Fibroblast of the aortic adventitia (primary cell): ENCODE measurements at regions not wholly inside any gene's neighbourhood (a gene's known extent, or its start where the extent isn't known, plus 50 kb on each side); places are given as distances from the start of the nearest gene placed in this dataset. TPM values are rescaled to one million over a fixed set of nuclear protein-coding genes. Genes with fewer than 3 reads are reported as not detected.

Experiments used
- DNase-seq: peaks from one replicate; pipeline ENCODE4 v3.0.0-alpha.2; 2010; ENCODE audit warnings: low read depth
- H3K4me3 ChIP-seq: 2 replicates; pipeline ENCODE4 v1.5.1; 2011; ENCODE audit warnings: low read depth, mild to moderate bottlenecking, control low read depth, low read length, moderate library complexity
- CTCF ChIP-seq: IDR thresholded peaks from 2 replicates; pipeline ENCODE4 v1.5.1; 2011; ENCODE audit warnings: mild to moderate bottlenecking, low read length, control low read depth, inconsistent platforms; ENCODE audit not compliant: insufficient read depth
- small RNA-seq: library from RNA; depleted of rRNA; stranded (forward); fragments of <200 nt; gene quantifications from one replicate; pipeline ENCODE3, GENCODE V24; 2012

DNA sequence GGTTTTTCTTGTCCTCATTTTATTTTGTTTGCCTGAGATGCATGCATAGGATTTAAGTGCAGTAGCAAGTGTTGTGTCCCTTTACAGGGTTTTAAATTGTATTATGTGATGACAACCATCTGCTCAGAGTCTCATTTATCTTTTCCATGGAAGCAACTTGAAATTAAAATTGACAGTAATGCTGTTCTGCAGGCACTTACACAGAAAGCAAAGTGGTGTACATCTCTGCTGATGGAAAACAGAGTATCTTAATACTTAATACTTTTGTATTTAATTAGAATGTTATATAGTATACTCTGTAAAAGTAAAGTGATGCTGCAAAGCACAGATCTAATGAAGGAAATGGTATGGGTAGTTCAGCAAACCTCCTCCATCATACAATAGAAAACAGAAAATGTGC, 482.9 kb downstream of the POM121L12 start:
- no peak overlapping the region for H3K4me3 ChIP-seq
- DNase-seq, result no peak

DNA sequence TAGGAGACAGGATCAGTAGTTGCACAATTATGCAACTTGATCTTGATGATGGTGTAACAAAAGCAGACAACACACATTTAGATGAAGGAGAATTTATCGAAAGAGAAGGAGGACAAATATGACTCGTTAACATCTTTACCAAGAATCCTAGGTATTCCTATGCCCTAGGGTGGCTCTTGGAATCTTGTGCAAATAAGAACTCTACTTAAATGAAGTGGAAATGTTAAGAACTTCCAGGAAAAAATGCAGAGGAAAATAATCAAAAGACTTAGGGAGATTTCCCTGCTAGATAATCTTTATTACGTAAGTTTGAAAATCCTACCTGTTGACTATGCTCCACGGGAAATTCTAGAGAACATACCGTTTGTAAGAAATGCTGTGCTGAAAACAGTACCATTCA, 485.4 kb downstream of the POM121L12 start:
- H3K4me3 ChIP-seq, result no peak overlapping the region
- no peak for DNase-seq
- no peak for TF ChIP-seq CTCF

More for the DNA sequence above, 482.9 kb downstream of the POM121L12 start:
- TF ChIP-seq CTCF, result no peak

GRCh38 chr7:53521638-53522184, 486.3 kb downstream of the POM121L12 start:
- no peak overlapping the region for H3K4me3 ChIP-seq
- TF ChIP-seq CTCF, result no peak
- no peak for DNase-seq

- H3K4me3 ChIP-seq, result no peak overlapping the region
- no peak for DNase-seq
- no peak for TF ChIP-seq CTCF
Measured at GRCh38 chr7:53539558-53539957, 504.1 kb downstream of the POM121L12 start.

DNA sequence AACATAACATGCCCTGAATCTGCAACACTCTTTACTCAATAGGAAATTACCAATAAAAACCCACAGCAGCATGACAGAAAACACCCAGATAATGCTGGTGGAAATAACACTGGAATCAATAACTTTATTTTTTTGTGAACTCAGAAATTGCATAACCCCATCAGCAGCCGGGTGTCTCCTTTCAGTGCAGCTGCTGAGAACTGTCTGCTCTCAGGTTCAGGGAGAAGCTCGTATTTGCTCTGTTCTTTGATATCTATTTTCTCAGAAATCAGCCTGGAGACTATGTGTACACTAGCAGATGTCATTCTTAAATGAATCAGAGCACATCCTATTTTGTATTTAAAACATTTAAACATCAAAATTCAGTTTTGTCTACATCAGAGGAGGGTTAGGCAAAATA, 506.0 kb downstream of the POM121L12 start:
- no peak for DNase-seq
- H3K4me3 ChIP-seq, result no peak overlapping the region
- TF ChIP-seq CTCF, result no peak

GRCh38 chr7:53542157-53542556, 506.7 kb downstream of the POM121L12 start:
- no peak overlapping the region for H3K4me3 ChIP-seq
- no peak for DNase-seq
- TF ChIP-seq CTCF, result no peak

Small RNA genes lying in the stretch of these regions (small RNA-seq; reads per million reads assigned to genes)
- gene RN7SKP218 (not detected), gene RNU1-14P (3.8 reads per million, percentile 85 among the genes with 10 or more reads in this experiment)
